NCI-H146 (cell line): ENCODE measurements at regions not wholly inside any gene's neighbourhood (a gene's known extent, or its start where the extent isn't known, plus 50 kb on each side); places are given as distances from the start of the nearest gene placed in this dataset.

ENCODE experiments used
- DNase-seq: peaks from one replicate; lab custom pipeline; 2025; lab: John Stamatoyannopoulos, UW

DNA sequence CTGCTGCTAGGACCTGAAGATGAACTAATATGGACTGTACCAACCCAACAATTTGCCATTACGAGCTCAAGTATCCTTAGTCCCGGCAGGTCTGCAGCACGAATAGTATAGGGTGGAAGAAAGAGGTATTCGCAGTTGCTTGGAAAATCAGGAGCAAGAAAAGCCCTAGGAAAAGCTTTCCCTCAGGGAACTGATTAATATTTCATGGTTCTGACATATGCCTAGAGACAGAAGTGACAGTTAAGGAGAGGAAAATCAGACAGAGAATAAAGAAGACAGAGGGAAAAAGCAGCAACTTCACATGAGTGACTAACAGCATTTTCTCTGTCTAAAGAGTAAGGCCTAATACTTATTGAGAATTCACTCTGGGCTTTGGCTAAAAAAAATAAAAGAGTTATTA, 602.9 kb upstream of the ATP2B1 start:
- DNase-seq: no peak

DNA sequence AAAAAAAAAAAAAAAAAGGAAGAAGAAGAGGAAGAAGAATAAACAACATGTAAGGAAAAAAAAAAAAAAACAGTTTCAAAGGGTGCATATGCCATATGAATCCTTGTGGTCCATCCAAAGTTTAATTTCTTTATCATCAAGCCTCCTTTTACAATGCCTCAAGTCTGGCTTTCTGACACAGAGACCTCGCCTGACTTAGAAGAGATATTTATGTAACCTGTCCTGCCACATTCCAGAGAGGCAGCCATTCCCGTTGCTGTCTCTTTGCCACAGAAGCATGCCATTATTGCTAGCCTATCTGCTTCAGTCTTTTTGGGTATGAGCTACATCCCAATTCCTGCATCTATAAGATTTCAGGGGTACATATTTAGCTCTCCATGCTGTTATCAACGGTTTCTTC, 596.7 kb upstream of the ATP2B1 start:
- DNase-seq: no peak

DNA sequence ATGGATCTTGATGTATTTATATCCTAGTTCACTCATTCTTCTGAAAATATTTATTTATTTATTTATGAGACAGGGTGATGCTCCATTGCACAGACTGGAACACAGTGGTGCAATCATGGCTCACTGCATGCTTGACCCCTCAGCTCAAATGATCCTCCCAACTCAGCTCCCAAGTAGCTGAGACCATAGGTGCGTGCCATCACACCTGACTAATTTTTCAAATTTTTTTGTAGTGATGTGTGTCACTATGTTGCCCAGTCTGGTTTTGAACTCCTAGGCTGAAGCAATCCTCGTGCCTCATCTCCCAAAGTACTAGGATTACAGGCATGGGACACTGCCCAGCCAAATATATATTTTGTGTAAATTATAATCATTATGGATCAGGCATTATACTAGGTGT, 595.6 kb upstream of the ATP2B1 start:
- DNase-seq: no peak

DNA sequence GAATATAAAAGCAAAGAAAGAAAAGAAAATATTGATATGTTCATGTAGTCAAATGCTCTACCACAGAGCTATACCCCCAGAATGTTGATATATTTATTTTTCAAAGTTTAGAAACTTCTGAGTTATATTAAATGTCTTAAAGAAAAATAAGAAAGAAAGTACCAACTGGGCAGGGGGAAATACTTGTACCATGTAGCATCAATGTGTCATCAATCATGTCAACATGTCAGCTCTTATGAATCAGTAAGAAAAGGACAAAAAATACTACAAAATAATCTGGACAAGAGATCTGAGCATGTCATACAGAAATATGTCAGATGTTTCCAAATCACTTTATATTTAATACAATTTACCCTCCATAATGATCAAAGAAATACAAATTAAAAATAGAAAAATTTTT, 595.1 kb upstream of the ATP2B1 start:
- DNase-seq: no peak

DNA sequence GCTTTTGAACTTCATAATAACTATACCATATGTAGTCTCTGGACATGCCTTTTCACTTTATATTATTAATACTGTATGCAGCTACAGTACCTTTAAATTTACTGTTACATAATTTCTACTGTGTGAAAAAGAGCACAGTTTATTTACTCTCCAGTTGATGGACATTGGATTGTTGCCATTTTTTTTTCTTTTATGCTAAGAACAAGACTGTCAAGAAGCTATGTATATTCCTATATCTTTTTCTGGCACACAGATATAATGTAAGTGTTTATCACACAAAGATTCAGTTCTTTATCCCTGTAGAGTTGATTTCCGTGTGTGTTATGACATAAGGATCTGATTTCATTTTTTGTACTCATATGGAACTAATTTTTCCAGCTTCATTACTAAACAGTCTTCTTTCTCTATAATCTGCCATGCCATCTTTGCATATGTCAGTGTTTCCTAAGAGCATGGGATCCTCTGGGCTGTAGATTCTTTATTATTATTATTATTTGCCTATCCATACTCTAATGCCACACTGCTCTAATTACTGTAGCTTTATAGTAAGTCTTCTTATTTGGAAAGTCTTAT, 593.0 kb upstream of the ATP2B1 start:
- DNase-seq: no peak

DNA sequence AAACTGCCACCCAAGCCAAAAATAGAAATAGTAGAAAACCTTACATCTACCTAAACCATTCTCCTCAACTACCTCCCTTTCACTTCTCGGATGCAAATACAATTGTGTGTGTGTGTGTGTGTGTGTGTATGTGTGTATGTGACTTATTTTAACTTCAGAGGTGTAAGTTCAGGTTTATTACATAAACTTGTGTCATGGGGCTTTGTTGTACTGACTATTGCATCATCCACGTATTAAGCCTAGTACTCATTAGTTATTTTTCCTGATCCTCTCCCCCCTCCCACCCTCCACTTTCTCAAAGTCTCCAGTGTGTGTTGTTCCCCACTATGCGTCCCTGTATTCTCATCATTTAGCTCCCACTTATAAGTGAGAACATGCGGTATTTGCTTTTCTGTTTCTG, 592.5 kb upstream of the ATP2B1 start:
- DNase-seq: no peak

DNA sequence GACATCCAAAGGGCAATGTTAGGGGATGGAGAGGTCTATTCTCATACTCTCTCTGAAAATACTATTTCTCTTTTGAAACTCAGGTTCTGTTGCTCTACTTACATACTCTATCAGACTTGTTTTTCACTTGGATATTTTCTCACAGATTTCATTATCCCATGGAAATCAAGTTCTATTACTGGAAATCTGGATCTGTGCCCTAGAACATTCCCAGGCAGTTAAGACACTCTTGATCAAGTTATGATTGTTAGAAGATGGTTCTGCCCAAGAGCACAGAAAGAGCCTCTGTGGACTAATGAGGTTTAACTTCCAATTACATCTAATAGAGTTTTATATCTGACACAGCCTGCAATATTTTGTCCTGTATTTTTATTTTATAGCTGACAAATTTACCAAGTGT, 591.0 kb upstream of the ATP2B1 start:
- no peak for DNase-seq

DNA sequence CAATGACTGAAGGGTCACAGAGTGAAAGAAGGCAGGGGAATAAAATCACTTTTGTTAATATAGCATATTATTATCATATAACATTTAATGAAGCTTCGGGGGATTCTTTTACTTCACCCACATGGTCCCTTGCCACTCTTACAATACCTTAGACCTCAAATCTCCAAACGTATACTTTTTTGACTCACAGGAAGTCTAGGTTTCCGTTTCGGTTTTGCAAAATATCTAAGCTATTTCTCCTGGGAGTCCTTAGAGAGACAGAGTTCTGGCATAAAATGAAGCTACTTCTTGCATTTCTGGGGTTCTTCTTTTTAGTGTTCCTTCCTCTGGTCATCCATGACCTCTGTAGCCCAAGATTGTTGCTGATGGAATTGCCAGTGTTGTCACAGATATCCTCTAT, 590.5 kb upstream of the ATP2B1 start:
- DNase-seq: no peak

DNA sequence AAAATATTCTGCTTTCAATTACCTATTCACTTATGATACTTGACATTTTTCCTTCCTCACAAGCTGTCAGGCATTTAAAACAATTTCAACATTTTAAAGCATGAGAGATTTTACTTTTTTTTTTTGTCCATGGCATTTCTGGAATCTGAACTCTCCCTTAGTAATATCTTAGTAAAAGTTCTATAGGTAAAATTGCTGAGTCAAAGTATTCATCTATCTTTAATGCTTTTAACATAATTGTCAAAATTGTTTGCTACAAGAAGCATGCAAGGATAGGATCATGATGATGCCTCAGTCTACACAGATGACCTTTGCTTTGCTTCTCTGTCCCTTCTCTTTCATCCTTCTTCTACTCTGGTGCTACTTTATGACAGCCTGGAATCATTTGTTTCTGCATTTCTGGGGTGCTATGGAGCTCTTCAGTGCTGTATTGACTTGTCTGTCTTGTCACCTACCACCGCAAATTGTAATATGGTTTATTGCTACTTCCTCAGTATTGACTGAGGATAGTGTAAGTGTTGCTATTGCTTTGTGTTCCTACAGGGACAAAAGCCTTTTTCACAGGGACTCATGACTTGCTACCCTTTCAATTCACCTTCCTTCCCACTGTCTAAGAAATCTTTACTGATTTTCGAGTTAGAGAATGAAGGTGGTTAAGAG, 589.8 kb upstream of the ATP2B1 start:
- DNase-seq: no peak

DNA sequence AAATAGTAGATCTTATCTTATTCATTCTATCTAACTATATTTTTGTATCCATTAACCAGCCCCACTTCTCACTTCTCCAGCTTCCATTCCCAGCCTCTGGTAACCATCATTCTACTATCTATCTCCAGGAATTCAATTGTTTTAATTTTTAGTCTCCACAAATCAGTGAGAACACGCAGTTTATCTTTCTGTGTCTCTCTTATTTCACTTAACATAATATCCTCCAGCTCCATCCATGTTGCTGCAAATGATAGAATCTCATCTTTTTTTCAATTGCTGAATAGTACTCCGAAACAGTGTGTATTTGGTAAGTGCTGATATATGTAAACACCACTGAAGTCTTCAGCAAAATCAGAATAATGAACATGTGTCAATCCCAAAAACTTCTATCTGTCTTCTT, 587.2 kb upstream of the ATP2B1 start:
- DNase-seq: no peak

DNA sequence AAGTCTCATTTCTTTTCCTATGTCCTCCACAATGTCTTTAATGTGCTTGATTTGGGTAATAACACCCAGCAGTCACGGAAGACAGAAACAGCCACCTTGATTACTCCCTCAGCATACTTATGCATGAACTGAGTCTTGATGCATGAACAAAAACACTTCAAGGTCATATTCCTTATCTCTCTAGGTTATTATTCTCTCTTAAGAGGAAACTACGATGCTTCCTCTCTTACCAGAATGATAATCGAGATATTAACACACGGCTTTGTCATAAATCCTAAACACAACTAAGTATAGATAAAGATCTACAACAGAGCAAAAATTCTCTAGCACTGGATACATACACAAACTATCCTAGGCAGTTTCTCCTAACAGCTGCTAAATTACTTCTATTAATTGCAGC, 583.5 kb upstream of the ATP2B1 start:
- DNase-seq: no peak

DNA sequence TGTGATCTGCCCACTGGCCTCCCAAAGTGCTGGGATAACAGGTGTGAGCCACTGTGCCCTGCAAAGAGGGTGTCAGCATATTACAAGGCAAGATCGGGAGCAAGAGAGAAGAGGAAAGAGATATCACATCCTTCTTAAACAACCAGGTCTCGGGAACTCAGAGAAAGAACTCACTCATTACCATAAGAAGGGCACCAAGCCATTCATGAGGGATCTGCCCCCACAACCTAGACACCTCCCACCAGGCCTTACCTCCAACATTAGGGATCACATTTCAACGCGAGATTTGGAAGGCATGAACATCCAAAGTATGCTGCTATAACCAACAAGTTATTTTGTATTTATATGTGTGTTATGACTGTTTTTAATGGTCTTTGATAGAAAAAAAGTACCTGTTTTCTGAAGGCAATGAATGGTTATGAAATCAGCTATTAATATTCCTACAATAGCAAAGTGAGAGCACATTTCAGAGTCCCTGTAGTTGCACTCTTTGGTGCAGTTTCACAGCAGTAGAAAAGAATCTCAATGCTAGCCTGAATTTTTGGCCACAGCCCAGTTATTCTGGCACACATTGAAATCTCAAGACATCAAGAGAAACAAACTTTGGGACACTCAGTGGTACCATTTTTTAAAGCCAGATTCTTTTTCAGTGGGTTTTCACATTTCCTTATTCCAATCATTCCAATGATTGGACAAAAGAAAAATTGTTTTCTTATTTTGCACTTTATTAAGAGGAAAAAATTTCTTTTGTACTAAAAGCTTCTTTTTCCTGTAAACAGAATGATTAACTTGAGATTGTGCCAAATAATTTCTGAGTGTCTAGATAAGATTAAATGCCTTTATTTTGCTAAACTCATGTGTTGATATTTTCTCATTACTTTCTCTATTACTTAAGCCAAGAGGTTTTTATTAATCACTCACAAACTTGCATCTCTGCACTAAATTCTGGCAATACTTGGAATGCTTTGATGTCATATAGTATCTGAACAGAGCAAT, 582.6 kb upstream of the ATP2B1 start:
- no peak for DNase-seq

DNA sequence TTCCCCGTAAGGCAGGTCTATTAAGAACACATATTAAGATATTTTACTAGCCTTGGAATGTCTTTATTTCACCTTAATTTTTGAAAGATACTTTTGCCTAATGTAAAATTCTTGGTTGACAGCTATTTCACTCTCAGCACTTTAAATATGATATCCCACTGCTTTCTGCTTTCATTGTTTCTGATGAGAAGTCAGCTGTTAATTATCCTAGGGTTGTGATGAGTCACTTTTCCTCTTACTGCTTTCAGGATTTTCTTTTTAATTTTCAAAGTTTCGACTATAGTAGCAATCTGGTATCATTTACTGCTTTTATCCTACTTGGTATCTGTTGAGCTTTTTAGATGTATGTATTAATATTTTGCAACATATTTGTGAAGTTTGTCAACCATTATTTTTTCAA, 578.9 kb upstream of the ATP2B1 start:
- no peak for DNase-seq

DNA sequence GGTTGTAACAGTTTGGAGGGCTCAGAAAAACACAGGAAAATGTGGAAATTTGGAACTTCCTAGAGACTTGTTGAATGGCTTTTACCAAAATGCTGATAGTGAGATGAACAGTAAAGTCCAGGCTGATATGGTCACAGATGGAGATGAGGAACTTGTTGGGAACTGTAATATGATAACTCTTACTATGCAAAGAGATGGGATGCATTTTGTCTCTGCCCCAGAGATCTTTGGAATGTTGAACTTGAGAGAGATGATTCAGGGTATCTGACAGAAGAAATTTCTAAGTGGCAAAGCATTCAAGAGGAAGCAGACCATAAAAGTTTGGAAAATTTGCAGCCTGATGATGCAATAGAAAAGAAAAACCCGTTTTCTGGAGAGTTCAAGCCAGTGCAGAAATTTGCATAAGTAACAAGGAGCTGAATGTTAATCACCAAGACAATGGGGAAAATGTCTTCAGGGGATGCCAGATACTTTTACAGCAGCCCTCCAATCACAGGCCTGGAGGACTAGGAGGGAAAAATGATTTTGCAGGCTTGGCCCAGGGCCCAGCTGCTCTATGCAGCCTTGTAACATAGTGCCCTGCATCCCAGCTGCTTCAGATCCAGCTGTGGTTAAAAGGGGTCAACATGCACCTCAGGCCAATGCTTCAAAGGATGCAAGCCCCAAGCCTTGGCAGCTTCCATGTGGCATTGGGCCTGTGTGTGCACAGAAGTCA, 572.7 kb upstream of the ATP2B1 start:
- DNase-seq: no peak

DNA sequence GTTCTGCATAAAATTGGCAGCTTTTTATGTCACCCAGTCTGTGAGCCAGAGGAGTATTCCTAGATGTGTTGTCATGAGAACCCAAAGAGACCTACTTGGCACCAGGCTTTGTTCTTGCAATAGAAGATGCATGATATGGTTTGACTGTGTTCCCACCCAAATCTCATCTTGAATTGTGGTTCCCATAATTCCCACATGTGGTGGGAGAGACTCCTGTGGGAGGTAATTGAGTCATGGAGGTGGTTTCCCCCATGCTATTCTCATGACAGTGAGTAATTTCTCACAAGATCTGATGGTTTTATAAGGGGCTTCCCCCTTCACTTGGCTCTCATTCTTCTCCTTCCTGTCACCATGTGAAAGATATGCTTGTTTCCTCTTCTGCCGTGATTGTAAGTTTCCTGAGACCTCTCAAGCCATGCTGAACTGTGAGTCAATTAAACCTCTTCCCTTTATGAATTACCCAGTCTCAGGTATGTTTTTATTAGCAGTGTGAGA, 572.0 kb upstream of the ATP2B1 start:
- no peak for DNase-seq

DNA sequence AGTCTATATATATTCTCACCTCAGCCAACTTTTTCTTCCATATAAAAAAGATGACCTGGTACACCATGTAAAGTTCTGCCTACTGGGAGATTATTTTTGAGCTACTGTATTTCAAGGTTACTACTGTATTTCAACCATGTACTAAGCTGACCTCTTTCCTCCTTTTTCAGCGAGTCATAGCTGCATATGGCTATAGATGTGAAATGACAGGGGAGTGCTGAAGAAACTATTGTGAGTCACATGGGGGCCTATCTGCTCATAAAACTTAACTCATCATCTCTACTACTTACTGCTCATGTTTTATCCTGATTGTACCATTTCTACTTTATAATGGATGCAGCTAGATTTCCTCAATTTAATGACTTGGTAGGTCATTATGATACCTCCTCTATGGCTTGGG, 571.4 kb upstream of the ATP2B1 start:
- DNase-seq: no peak

DNA sequence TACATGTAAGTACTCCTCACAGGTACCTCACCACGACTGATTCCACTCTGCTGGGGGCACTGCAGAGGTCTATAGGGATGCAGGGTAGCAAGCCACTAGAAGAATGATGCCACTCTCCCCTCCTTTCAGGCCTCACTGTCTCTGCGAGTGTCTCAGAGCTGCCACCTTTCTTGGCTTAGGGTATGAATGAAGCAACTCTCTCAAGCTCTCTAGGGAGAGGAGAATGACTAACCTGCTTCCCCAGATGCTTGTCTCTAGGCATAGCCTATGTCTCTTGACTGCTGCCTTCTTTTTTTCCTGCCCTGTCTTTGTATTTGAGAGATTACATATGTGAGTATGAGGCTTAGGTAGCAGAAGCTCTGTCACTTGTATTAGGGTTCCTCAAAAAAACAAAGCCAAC, 566.5 kb upstream of the ATP2B1 start:
- no peak for DNase-seq

DNA sequence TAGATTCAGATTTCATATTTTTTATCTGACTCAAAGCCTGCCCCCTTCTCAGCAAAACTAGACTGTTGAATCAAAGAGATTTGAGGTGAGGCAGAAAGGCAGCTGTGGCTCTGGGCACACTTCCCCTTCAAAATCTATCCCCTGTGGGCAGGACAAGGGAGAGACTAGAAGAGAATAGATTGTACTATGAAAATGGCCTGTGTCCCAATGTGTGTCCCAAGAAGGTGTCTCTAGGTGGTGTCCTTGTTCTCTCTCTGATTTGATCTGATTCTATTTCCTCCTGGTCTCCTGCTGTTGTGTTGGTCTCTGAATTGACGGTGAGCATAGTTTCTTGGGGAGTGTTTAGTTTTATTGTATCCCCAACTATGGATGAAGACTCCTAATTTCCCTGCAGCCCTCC, 565.8 kb upstream of the ATP2B1 start:
- no peak for DNase-seq

DNA sequence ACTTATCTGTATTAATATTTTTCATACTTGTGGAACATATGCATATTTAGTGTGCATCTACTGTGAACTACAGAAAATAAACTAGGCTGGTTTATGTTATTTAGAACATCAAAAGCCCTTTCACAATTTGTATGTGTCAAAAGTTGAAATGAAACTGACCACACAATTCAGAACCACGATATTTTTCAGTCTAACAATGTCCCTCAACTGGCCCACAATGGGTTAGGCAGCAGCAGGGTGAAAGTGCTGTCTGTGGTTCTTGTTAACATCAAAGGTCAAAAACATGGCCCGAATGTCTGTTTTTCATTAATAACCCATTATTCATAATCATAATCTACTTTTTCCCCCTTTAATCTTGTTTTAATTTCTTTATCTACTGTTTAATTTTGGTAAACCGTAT, 559.9 kb upstream of the ATP2B1 start:
- no peak for DNase-seq

DNA sequence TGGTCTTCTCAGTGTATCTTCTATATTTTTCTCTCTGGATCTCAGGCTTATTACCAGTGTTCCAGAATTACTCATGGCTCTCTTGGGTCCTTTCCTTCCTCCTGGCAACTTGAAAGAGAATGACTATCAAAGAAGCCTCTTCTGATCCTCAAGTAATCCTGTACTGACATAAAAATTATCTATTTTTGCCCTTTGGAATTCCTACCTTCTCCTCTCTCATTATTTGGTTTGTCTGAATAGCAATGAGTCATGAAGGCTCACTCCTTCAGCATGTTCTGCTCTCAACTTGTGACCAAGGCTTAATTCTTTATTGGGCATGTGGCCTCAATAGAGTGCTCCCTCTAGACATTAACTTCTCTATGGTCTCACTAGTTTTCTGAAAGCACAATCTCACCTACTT, 553.6 kb upstream of the ATP2B1 start:
- DNase-seq: no peak

DNA sequence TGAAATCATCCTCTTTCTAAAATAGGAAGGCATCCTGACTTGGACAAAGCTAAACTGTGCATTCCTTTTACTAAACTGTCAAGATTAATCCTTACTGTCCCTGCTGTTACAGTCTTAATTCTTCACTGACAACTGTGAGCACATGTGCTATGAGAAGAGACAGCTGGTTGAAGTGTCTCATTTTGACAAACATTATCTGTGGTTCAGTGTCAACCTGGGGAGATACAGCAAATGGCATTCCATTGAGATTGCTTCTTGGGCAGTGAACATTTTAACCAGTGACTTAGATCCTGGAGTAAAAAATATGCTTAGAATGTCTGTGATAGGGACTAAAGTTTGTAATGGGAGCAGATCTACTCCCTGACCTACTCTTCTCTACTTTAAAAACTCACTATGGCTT, 552.6 kb upstream of the ATP2B1 start:
- no peak for DNase-seq

DNA sequence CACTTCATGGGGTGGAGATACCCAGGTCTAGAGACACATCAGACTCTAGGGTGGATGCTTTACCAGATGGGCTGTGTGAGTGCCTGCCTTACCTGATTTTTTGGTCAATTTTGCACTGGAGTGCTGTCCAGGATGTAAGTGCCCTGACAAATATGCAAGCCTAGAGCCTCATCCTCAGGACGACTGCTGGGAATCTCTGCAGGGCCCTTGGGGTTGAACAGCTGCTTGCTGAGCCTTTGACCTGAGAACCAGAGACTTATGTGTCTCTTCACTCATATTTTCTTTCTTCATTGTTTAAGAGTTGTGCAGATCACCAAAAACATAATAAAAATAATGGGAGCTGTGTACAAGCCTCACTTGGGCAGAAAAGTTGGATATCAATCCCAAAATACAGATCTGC, 551.5 kb upstream of the ATP2B1 start:
- DNase-seq: no peak
